Posterior cingulate gyrus (tissue), 11 donors: ENCODE measurements at regions not wholly inside any gene's neighbourhood (a gene's known extent, or its start where the extent isn't known, plus 50 kb on each side); places are given as distances from the start of the nearest gene placed in this dataset.

Source experiments
- DNase-seq, 10 donors: peaks; one replicate each; pipeline versions ENCODE4 v3.0.0 to v3.0.0-alpha.2; 2020 to 2021; ENCODE audit warnings: mixed read lengths in 3 of 10
- intact Hi-C: fragments of 100-400 bp; cut with DNase I; formaldehyde crosslinking; loops from one replicate; pipeline ENCODE4 v1.15.1; 2023

GRCh38 chr1:101153692-101154091 is 83.1 kb upstream of the S1PR1 start:
- intact Hi-C loops = no loop called here
- no peak for DNase-seq

GRCh38 chr1:101152633-101153032 is 84.2 kb upstream of the S1PR1 start:
- intact Hi-C loops = no loop called here
- no peak for DNase-seq

DNA sequence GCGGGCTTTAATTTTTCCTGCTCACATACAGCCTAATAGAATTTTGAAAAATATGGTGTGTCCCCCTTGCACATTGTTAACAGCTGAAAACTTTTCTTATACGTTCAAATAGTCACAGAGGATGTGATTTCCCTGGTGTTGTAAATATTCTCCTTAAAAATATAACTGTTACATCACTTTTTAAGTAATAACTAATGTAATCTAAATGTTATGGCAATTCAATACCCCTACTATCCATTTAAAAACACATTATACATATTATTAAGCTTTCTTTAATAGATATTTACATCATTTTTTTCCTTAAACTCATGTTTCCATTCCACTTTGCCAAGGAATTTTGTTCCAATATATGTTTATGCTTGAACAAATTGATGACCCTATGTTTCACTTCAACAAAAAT is 85.5 kb upstream of the S1PR1 start:
- intact Hi-C loops = no loop called here
- no peak for DNase-seq

DNA sequence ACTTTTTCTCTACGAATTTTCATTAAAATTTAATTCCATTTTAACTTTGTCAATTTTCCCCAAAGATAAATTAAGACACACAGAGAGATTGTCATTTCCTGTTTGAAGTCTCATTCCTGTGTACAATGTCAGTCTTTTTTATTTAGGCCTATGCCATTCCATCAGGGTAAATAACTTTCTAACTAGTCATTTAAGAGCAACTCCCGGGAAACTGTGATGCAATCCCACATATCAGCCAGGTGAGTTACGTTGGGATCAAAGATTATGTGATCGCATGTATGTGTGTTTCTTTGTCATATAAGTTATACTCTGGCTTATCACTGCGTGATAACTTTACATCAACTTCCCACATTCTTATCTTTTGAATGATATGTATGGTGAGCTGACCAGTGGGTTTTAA is 86.1 kb upstream of the S1PR1 start:
- DNase-seq = no peak
- intact Hi-C loops = no loop called here

DNA sequence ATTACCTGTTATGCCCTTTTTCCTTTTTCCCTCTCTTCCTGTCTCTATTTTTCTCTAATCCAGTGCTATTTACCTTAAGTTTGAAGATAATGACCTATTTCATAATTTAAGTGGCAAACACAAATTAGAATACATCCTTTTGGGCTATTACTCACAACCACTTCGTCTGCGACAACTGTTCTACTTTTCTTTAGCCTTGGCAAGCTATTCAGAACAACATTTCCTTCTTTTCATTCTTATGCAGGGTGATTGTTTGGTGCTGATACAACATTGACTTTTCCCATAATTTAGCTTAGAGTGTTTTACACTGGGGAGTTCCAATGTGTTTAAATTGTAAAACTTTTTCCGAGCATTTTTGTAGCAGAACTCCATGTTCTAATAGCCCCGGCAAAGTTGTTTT is 86.6 kb upstream of the S1PR1 start:
- intact Hi-C loops = no loop called here
- DNase-seq = no peak

GRCh38 chr1:101148980-101149379 is 87.8 kb upstream of the S1PR1 start:
- intact Hi-C loops = no loop called here
- peak in 2 of 10 donors; percentile 8 for DNase-seq

GRCh38 chr1:101147381-101147780 is 89.4 kb upstream of the S1PR1 start:
- intact Hi-C loops = no loop called here

GRCh38 chr1:101145449-101145820 is 91.4 kb upstream of the S1PR1 start:
- intact Hi-C loops = no loop called here
- no peak for DNase-seq

More at GRCh38 chr1:101147381-101147780, 89.4 kb upstream of the S1PR1 start:
- no peak for DNase-seq

DNA sequence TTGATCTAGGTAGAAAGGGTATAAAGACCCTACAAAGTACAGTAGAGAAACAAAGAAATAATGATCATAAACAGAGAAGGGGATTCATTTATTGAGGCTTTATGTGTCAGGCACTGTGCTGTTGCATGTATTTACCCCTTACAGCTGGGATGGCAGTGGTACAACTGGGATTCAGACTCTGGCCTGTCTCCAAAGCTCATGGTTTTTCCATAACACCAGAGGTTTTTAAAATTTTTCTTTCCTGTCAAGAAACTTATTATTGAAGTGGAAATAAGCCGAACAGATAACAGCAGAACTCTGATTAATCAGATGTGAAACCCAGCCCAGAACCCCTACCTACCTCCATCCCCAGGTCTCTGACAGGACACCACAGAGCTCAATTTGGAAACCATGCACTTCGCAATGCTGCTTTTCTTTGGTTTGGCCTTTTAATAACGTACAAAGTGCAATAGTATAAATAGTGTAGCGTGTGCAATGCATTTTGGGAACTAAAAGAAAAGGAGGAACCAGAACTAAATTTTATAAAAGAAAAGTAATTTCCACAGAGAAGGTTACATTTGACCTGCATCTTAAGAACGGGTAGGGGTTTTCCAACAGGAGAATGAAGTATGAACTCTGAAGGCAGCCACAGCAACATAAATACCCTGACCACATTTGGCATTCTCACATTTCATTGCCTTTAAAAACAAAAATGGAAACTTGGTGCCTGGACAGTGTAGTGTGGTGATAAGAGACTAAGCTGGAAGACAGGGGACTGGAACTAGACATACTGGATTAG is 92.0 kb upstream of the S1PR1 start:
- intact Hi-C loops = no loop called here
- no peak for DNase-seq

GRCh38 chr1:101142244-101142643 is 94.6 kb upstream of the S1PR1 start:
- no peak for DNase-seq

GRCh38 chr1:101141376-101141775 is 95.4 kb upstream of the S1PR1 start:
- no peak for DNase-seq
- intact Hi-C loops = no loop called here

More at GRCh38 chr1:101142244-101142643, 94.6 kb upstream of the S1PR1 start:
- intact Hi-C loops = no loop called here

DNA sequence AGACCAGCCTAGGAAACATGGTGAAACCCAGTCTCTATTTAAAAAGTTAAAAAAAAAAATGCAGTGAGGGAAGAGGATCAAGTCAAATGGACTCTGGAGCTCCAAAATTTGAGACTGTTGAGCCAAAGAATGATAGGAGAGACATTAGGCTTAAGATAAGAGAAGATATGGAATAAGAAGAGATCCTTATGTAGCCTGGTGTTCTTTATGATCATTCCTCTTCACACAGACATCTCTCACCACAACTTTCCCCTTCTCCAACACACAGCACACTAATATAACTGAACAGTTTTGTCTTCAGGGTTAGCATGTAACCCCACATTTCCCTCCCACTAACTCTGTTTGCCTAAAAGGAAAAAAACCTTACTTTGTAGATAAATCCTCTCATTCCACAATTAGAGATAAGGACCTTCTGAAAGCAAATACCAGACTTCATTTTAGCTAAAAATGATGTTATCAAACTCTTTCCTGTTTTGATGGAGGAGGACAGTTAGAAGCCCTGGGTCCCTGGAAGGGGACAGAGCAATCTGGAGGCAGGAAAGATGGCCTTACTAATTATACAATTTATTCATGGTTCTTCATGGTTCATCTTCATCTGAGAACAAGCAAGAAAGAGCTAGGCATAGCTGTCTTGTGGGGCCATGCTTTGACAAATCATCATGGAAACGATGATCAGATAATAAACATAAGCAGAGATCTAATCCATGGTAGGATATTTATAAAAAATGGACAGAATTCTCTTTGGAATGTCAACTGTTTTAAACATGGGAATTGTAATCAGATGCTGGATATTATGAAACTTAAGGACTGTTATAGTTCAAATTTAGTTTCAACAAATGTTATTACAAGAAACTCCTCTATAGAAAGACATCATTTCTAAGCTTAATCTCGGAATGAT is 96.7 kb upstream of the S1PR1 start:
- intact Hi-C loops = loop anchor here (5.0 kb wide), 2 partner anchors 97 to 147 kb away; partner anchors contain the start of gene S1PR1
- no peak for DNase-seq

DNA sequence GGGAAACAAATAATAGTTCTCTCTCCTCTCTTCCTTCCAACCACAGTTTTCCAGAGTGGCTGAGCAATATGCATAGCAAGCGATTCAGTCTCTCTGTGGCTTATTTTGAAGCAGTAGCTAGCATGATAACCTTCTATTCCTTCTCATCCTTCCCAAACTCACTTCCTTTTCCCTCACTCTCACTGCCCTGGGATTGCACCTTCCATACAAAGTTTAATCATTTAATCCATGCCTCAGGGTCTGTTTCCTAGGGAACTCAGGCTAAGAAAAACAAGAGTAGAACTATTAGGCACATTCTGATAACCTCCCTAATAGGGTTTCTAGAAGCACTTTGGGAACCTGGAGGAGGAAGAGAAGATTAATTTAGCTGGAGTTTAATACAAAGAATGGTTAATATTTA is 97.7 kb upstream of the S1PR1 start:
- DNase-seq = no peak
- intact Hi-C loops = loop anchor here (5.0 kb wide), 2 partner anchors 98 to 148 kb away; partner anchors contain the start of gene S1PR1

GRCh38 chr1:101137144-101138126 is 99.4 kb upstream of the S1PR1 start:
- intact Hi-C loops = loop anchor here (5.0 kb wide), 2 partner anchors 100 to 150 kb away; partner anchors contain the start of gene S1PR1
- DNase-seq = no peak

DNA sequence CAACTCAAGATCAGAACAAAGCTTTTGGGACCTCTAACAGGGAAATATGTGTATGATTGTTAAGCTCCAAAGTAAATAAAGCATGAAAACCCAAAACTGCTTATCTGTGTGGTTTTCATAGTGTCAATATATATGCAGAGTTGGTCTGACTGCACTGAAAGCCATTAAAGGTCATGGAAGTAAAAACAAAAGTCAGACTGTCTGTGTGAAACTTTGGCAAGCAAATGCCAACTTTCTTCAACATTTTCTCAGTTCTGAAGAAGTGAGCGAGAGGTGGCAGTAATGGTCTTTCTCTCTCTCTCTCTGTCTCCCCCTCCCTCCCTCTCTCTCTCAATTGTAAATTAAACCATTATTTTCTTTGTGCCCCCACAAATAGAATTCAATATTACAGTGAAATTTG is 100.1 kb upstream of the S1PR1 start:
- DNase-seq = no peak
- intact Hi-C loops = loop anchor here (5.0 kb wide), 2 partner anchors 101 to 151 kb away; partner anchors contain the start of gene S1PR1

DNA sequence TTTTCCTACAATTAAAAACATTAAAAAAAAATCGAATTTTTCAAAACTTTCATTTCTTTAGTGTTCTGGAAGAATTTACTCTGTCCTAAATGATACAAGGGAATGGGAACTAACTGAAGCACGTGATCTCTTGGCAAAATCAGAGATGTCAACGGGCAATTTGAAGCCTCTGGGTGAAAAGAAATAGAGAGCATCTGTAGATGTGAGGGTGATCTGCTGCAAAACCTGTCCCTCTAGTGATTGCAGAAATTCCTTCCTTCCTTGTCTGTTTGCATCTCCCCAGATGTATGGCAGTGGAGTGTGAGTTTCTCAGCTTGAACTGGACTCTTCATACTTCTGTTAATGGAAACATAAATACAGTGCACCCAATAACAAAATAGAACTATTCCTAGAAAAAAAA is 100.5 kb upstream of the S1PR1 start:
- intact Hi-C loops = loop anchor here (5.0 kb wide), 2 partner anchors 101 to 151 kb away; partner anchors contain the start of gene S1PR1
- DNase-seq = no peak

DNA sequence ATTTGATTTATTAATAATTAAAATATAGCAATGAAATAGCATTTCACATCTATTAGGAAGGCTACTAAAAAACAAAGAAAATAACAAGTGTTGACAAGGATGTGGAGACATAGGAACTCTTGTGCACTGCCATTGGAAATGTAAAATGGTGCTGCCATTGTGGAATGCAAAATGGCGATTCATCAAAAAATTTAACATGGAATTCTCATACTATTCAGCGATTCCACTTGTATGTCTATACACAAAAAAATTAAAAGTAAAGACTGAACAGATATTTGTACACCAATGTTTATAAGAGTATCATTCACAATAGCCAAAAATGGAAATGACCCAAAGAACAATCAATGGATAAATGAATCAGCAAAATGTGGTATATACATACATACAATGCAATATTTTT is 101.3 kb upstream of the S1PR1 start:
- intact Hi-C loops = loop anchor here (5.0 kb wide), 2 partner anchors 102 to 152 kb away; partner anchors contain the start of gene S1PR1
- no peak for DNase-seq

DNA sequence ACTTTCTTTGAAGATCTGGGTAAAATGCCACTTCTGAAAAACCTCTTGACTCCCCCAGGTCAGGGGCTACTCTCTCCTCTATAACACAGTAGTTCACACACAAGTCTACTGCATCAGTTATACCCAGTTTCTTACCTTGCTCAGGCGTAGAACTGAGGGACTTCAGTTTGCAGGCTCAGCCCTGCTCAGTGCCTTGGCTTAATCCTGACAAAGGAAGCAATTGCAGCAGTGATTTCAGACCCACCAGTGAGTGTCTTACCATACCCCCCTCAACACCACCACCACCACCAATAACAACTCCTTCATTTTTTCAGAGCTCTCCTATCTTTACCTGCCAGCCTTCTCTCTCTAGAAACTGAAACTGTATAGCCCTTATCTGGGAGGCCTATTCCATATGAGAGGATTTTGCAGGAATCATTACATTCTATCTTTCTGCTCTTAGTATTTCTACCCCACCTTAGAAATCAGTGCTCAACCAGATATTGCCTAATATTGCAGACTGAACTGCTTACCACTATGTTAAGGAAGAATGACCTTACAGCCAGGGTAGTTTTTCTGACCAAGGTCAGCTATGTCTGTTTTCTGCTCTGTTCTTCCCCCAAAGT is 105.5 kb upstream of the S1PR1 start:
- no peak for DNase-seq
- intact Hi-C loops = no loop called here

DNA sequence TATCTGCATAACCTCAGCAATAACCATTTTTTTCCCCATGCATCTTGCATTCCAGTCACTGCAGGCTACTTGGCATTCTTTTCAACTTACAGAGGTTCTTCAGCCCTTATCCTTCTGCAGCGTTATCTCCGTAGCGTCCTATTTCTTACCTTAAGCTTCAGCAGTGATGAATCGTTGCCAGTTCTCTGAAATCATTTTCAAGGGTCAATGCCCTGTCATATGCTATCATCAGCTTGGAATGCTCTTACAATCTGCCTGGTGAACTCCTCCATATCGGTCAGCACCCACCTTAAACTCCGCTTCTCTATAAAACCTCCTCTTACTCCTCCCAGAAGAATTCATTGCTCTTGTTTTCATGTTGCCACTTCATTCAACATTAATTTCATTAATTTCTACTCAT is 105.1 kb upstream of the DPH5 start:
- no peak for DNase-seq
- intact Hi-C loops = no loop called here

- no peak for DNase-seq
Measured at GRCh38 chr1:101128846-101129245, 103.3 kb upstream of the DPH5 start.

More at GRCh38 chr1:101128846-101129245, 103.3 kb upstream of the DPH5 start:
- intact Hi-C loops = no loop called here
